ENCODE measurements at regions not wholly inside any gene's neighbourhood (a gene's known extent, or its start where the extent isn't known, plus 50 kb on each side); places are given as distances from the start of the nearest gene placed in this dataset.

- no peaks in the 10 kb centered on the region for H3K4me1 ChIP-seq (ENCODE audit: control insufficient read depth in 1 of 2, insufficient read depth in 2 of 2, low read depth in 1 of 2, low read length in 1 of 2)
- POLR2A ChIA-PET = no interaction called here
These were observed 85.6 kb upstream of the ALDH1A3 start for GRCh38 chr15:100794008-100794407.

More at GRCh38 chr15:100794008-100794407, 85.6 kb upstream of the ALDH1A3 start:
- peaks cover 3% of the 10 kb centered on the region for H3F3A ChIP-seq (replicated peaks; ENCODE audit: insufficient read depth)
- H3K9me3 ChIP-seq = 0 out of 2 replicates have a peak, but pooled peaks cover 8% of the 10 kb centered on the region
- H4K20me1 ChIP-seq (ENCODE audit: insufficient read depth) = no peaks in the 10 kb centered on the region
- no peaks in the 10 kb centered on the region; the same call in 1 of the 2 replicates for H3K9me2 ChIP-seq
- H3K36me3 ChIP-seq (replicated peaks in 1 of 2; ENCODE audit: control insufficient read depth in 1 of 2, insufficient read depth in 2 of 2, low read length in 1 of 2) = no peaks in the 10 kb centered on the region
- H3K27me3 ChIP-seq (ENCODE audit: insufficient read depth) = no peaks in the 10 kb centered on the region
- CTCF ChIA-PET = interaction anchor here (1.2 kb wide), 1 partner anchor 13 kb away, joined by 4 read pairs; no protein-coding TSS in a partner anchor
- H3K27ac ChIP-seq (ENCODE audit: low read depth in 2 of 2, low read length in 1 of 2) = no peak overlapping the region
- DNase-seq = no peak
- TF ChIP-seq EZH2phosphoT487 (IDR thresholded peaks at IDR 0.05; ENCODE audit: borderline replicate concordance, low read depth) (no peak), TEAD4 (IDR thresholded peaks at IDR 0.05; ENCODE audit: borderline replicate concordance, insufficient read depth) (no peak), NRF1 (IDR thresholded peaks at IDR 0.05; ENCODE audit: low read depth, low read length) (no peak), GATA2 (CRISPR knock-in tag; IDR thresholded peaks at IDR 0.05) (no peak), SMC3 (IDR thresholded peaks at IDR 0.05; ENCODE audit: low read depth, low read length) (no peak), ZBTB33 (IDR thresholded peaks at IDR 0.05; ENCODE audit: borderline replicate concordance, low read depth) (no peak), MEF2A (IDR thresholded peaks at IDR 0.05; ENCODE audit: borderline replicate concordance, low read depth) (no peak), JUND (IDR thresholded peaks at IDR 0.05) (no peak), PBX3 (IDR thresholded peaks at IDR 0.05) (no peak), REST (IDR thresholded peaks at IDR 0.05; ENCODE audit: low read depth, low read length) (no peak), MAX (IDR thresholded peaks at IDR 0.05; ENCODE audit: low read depth) (no peak), IRF3 (IDR thresholded peaks at IDR 0.05; ENCODE audit: low read depth, low read length) (no peak), CHD2 (IDR thresholded peaks at IDR 0.05; ENCODE audit: low read length, partially characterized antibody) (no peak), FOXM1 (IDR thresholded peaks at IDR 0.05; ENCODE audit: low read depth) (no peak), TCF12 (IDR thresholded peaks at IDR 0.05) (no peak), YY1 (IDR thresholded peaks at IDR 0.05; ENCODE audit: low read depth) (no peak), RAD21 (IDR thresholded peaks at IDR 0.05; ENCODE audit: low read length) (no peak), TAF1 (IDR thresholded peaks at IDR 0.05; ENCODE audit: borderline replicate concordance, low read depth, low read length) (no peak), USF1 (IDR thresholded peaks at IDR 0.05; ENCODE audit: borderline replicate concordance, low read depth) (no peak)
- no peak overlapping the region for H3K4me3 ChIP-seq (ENCODE audit: low read depth in 2 of 2, low read length in 1 of 2)
- WGBS (ENCODE audit: low lambda C conversion rate) = 24% methylated on average over 2 of the region's 3 CpGs
- H3K4me2 ChIP-seq = no peak overlapping the region
- H3K9ac ChIP-seq = no peak overlapping the region
- H2AFZ ChIP-seq (ENCODE audit: low read depth) = no peak overlapping the region
- no peaks in the 10 kb centered on the region for H3K79me2 ChIP-seq (ENCODE audit: insufficient read depth)
